DMS153 treated with DMSO at 0.1 percent for 48 hours (cell line): ENCODE measurements at regions not wholly inside any gene's neighbourhood (a gene's known extent, or its start where the extent isn't known, plus 50 kb on each side); places are given as distances from the start of the nearest gene placed in this dataset.

Experiments used
- DNase-seq: peaks from one replicate; lab custom pipeline; 2025; ENCODE audit not compliant: unreplicated experiment; lab: John Stamatoyannopoulos, UW

DNA sequence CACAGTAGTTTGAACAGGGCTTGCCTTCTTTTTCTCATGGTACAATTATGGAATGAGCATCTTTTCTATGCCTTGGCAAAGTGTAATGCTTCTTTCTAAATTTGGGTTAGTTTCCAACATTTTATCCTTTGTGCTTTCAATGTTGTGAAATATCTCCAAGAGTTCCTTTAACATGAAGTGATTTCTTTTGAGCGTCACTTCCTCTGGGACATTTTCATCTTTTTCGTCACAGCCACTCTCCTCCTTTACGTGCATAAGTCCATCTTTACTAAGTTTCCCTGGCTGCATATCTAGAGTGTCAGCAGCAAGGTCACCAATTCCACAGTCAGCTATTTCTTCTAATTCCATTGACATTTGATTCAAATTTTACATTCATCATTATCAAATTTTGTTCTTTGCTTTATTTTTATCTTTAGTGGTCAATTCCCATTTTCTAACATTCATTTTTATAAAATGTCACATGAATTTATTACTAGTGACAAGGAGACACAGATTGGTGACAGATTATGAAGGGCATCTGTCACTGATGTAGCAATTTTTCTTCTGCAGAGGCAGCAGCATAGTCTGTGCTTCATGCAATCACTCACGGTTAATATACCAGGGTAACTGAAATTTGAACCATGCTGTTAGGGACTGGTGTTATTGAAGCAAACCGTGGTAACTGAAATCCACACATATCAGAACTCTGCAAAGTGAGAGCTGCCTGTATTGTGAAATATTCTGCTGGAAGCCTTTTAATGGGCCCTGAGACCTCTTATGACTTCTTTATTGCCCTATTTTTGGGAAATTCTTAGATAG is 126.5 kb upstream of the THBS1 start:
- no peak for DNase-seq

DNA sequence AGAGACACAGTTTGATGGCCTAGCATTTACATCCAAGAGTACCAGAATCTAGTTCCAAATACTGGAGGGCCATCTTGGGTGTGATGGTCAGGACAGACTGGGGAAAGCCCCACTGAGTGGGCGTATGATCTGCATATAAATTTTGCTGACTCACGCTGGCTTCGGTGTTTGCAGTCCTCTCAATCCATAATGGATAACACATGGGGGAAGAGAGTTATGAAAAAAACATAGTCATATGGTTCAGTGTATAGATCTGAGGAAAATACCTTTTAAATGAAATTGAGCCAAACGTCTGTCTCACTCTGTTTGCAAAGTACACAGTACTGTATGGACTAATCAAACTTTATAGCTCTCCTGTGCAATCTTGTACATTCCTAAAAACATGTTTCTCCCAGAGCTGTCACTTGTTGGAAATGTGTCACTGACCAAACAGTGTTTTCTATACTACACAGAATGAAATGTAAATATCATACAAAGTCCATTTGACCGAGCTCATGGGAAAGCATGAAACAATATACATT is 125.3 kb upstream of the THBS1 start:
- no peak for DNase-seq

GRCh38 chr15:39456159-39456558 is 124.7 kb upstream of the THBS1 start:
- no peak for DNase-seq

DNA sequence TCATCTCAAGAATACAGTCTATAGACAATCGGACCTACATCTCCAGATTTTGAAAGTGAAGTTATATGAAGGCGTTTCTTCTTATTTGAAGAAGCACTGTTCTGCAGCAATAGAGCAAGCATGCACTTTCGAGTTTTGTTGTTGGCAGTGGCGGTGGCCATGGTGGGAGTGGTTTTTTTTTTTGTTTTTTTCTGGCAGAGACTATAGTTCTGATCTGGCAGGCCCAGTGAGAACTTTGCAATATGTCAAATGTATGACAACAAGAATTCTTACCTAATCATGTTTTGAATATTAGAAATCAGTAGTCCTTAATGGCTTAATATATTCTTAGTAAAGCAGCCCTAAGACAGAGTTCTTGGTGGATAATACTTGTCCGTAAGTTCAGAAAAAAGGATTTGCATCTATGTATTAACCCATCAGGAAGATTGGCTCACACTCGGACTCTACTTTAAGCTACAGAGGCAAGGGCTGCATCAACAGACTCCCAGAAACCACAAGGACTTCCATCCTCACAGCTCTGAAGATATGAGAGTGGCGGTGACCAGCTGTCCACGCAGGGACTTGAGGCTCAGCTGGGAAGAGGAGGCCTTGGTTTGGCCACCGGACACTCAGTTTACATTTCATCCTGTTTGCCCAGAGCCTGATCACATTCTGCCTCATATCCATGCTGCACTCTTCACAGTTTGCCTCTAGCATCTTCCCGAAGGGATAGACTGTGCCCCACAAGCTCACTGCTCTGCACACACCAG is 124.1 kb upstream of the THBS1 start:
- no peak for DNase-seq

GRCh38 chr15:39458131-39458530 is 122.7 kb upstream of the THBS1 start:
- DNase-seq, result no peak

GRCh38 chr15:39459548-39459947 is 121.3 kb upstream of the THBS1 start:
- no peak for DNase-seq

- no peak for DNase-seq
Measured at GRCh38 chr15:39460748-39461147, 120.1 kb upstream of the THBS1 start.

DNA sequence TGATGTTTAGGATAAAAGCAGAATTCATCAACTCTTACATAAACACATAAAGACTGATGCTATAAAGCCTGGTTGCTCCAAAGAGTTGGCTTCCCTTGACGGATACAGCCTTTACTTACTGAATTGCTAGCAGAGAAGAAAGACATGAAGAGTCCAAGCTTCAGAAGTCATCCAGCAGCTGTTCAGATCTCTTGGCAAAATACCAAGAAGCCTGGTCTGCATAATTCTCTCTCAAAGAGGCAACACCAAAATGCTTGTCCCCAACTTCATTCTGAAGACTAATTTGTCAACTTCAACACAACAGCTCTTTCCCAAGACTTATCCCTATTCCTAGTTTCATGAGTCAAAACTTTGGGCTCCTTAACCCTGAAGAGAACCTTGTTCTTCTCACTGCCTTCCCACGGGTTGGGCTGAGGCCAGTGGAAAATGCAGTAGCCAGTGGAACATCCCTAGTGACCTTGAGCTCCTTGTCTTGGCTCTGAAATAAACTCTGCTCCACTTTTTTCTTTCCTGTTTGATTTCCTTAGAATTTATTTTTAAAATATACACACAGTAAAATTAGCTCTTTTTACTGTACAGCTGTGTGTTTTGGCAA is 119.2 kb upstream of the THBS1 start:
- DNase-seq, result no peak

- no peak for DNase-seq
Measured at GRCh38 chr15:39462691-39463090, 118.2 kb upstream of the THBS1 start.

- DNase-seq, result no peak
Measured at GRCh38 chr15:39465843-39466749, 114.8 kb upstream of the THBS1 start.

DNA sequence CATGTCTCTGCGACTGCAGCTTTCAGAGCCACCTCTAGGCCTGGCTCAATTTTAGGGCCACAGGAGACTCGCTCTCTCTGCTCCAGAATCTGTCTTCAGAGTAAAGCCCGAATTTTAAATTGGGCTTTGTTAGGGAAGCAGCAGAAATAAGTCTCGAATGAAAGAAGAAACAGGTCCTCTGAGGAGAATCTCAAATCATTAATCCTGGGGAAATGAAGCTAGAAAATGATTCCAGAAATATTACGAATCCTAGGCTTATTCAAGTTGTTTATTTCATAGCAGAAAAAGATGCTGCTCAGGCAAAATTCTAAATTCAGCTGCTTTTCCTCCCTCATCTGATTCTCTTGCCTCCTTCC is 114.2 kb upstream of the THBS1 start:
- DNase-seq, result no peak

DNA sequence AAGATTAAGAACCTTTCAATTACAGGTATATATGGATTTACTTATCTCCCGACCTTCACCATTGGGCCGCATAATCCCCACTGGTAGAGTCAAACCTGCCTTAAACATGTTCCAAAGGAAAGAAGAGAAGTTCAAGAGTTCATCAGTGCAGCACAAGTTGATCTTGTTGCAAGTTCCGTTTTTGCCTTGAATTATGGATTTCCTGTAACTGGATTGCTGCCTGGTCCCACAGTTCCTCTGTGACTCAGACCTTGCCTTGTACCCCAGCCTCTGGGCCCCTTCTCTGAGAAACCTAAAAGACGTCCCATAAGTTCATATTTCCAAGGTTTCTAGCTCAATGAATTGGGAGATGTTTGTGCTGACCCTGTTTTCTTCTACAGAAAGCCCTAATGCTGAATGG is 112.5 kb upstream of the THBS1 start:
- DNase-seq, result no peak

GRCh38 chr15:39468828-39469227 is 112.1 kb upstream of the THBS1 start:
- DNase-seq, result no peak

DNA sequence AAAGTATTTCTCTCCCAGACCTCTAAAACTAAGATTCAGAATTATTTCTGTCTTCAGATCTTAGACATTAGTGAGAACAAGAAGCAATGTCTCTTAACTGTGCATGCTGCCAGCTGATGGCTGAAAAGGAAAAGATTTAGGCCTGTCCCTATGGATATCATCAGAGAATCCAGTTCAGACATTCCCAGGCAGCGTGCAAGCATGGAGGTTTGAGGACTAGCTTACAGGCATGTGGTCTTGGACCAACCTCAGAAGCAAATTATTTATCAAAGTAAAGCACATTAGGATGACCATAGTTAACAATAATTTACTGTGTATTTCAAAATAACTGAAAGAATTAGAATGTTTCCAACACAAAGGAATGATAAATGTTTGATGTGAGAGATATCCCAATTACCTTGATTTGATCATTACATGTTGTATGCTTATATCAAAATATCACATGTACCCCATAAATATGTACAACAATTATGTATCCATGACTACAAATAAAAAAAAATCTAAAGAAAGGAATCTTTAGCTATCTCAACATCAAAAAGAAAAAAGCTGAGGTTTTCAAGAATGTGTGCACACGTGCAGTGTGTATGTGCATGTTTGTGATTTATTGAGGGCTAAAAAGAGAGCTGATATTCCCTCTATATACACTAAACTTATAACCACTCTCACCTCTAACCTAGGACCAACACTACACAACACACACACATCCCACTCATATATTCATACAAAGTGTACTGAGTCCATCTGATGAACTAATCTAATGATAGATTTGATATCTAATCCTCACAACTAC is 108.9 kb upstream of the THBS1 start:
- DNase-seq, result no peak

GRCh38 chr15:39472621-39473297 is 108.1 kb upstream of the THBS1 start:
- DNase-seq, result no peak

GRCh38 chr15:39473298-39473947 is 107.5 kb upstream of the THBS1 start:
- DNase-seq, result no peak

GRCh38 chr15:39474657-39475056 is 106.2 kb upstream of the THBS1 start:
- DNase-seq, result no peak

- no peak for DNase-seq
Measured at GRCh38 chr15:39478996-39479395, 101.9 kb upstream of the THBS1 start.

DNA sequence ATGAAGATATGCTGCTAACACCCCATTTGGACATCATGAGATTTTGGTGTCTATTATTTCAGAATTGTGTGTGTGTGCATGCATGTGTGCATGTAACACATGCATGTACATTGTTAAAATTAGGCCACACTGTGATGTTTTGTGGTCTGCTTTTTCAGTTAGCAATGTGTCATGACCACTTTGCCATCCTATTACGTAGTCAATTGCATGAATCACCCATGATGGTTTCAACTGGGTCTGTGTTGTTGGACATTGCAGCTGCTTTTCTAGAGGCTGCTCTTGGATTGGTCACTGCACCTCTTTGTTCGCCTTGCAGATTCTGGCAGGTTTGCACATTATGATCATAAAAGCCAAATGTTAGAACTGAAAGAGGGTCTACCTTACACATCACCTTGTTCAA is 101.0 kb upstream of the THBS1 start:
- no peak for DNase-seq
